NCI-H510A treated with DMSO at 0.1 percent for 48 hours (cell line): ENCODE measurements at regions not wholly inside any gene's neighbourhood (a gene's known extent, or its start where the extent isn't known, plus 50 kb on each side); places are given as distances from the start of the nearest gene placed in this dataset.
A peak's percentile ranks its signal among the peaks of the same experiment; 100 is the strongest.

Experiments used
- DNase-seq: peaks from one replicate; lab custom pipeline; 2025; lab: John Stamatoyannopoulos, UW

GRCh38 chr6:4189249-4189648, 53.9 kb upstream of the ECI2 start:
- no peak for DNase-seq

GRCh38 chr6:4188801-4189200, 53.4 kb upstream of the ECI2 start:
- DNase-seq: peak; percentile 26

- no peak for DNase-seq
Measured at GRCh38 chr6:4187480-4187879, 52.1 kb upstream of the ECI2 start.

- no peak for DNase-seq
Measured at GRCh38 chr6:4186385-4186784, 51.0 kb upstream of the ECI2 start.

GRCh38 chr6:4185846-4186245, 50.5 kb upstream of the ECI2 start:
- no peak for DNase-seq

- no peak for DNase-seq
Measured at GRCh38 chr6:4185419-4185818, 50.0 kb upstream of the ECI2 start.
